HG03135 (cell line): ENCODE measurements at regions not wholly inside any gene's neighbourhood (a gene's known extent, or its start where the extent isn't known, plus 50 kb on each side); places are given as distances from the start of the nearest gene placed in this dataset.
"Not testable (repeated sequence)": the region's sequence is repeated elsewhere in the genome, so short reads cannot be mapped to it uniquely, and the experiment has no call there.

ENCODE experiments used
- ATAC-seq: cut with Tn5 transposase; IDR thresholded peaks from one replicate; pipeline ENCODE4 v1.9.1; 2021; ENCODE audit warnings: mild to moderate bottlenecking, moderate library complexity; ENCODE audit not compliant: unreplicated experiment

DNA sequence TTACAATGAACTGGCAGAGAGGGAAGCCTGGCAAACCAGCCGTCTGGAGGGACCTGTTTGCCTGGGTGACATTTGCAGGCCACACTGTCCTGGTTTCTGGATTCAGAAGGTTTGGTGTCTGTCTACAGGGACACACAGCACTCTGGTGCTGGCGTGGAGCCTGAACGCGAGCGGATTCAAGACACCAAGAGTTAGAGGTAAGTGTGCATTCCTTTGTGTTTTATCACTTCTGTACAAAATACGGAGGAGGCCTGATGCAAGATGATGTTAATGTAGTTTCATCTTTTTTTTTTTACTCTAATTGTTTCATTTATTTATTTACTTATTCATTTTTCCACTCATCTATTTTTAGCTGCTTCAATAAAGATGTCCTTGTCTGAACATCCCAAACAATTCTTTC, 485.3 kb upstream of the ADARB2 start:
- no peak for ATAC-seq

DNA sequence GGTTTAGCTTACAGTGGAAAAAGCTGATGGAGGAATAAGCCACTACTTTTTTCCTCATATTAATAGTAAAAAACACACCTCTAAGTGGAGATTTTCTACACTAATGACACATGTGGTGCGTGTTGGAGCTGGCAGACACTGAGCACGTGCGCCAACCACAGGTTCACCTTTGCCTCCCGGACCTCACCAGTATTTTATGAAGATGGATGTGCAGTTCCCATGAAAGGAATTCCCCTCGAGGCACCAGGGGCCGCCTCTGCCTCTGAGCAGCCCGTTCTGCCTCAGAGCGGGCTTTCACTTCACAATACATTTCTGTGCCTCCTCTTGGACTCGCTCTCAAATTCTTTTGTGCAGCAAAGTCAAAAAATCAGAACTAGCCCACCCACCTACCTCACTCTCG, 477.5 kb upstream of the ADARB2 start:
- ATAC-seq: no peak

DNA sequence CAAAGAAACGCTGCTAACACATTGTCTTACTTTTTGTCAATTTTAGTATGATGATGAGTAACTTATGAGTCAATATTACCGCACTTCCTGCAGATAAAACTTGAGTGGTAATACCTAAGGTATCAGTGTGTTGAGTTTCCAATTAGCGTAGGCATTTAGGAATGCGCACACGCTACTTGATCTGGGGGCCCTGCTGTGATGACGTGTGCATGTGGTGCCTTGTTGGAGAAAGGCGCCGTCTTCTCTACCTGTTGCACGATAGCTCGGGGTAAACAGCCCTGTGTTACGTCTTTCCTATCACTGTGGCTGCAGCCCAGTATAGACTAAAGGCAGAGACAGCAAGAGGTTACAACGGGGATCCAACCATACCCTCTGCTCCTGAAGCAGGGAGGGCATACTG, 476.8 kb upstream of the ADARB2 start:
- no peak for ATAC-seq

DNA sequence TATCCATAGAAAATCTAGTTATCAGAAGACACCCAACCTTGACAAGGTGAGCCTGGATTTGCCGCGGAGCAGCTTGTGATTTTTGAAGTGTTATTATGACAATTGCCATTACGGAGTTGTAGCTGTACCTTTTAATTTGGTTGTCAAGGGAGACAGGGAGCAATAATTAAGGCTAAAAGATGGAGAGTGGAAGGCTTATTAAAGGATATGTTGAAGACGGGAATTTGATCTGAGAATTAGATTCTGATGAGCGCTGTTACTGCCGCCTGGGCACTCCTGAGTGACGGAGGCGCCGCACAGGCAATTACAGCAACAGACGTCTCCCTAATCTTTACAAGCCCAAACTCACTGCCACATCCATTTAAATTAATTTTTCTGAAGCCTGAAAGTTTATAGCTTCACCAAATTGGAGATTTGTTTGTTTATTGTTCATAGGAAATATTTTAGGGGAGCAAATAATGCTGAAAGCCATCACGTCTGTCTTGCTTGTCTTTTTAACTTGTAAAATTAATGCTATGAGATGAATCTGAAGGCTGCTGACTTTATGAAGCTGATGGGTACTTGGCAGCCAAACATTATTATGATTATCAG, 475.0 kb upstream of the ADARB2 start:
- no peak for ATAC-seq

DNA sequence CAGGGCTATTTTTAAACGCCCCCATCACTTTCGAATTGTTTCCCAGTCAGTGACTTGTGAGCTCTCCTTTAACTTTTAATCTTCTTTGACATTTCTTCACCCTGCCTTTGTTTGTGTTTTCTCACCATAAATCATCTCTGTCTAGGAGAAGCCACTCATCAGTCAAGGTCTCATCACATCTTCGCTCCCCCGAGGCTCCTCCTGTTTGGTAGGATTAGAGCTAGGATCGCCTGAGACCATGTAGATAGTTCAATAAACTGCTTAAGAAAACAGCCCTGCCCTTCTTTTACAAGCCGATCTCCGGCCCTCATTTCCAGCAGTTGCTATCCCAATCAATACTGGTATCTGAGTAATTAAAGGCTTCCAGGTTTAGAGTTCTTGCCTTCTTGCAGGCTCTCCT, 472.8 kb upstream of the ADARB2 start:
- ATAC-seq: no peak

DNA sequence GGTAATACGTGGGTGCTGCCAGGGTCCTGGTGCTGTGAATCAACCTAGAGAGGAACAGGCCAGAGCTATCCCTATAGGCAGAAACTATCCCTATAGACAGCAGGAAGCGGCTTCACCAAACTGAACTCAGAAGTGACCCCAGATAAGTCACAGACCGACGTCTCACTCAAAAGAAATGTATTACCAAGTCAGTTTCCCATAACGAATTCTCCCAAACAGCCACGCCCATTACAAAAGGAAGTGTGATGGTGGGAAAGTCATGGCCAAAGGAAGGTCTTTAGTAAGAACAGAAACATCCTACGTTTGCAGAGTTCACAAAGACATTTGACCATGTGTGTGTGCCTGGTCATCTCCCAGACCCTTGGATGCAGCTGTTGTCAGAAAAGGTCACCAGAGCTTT, 470.8 kb upstream of the ADARB2 start:
- no peak for ATAC-seq

DNA sequence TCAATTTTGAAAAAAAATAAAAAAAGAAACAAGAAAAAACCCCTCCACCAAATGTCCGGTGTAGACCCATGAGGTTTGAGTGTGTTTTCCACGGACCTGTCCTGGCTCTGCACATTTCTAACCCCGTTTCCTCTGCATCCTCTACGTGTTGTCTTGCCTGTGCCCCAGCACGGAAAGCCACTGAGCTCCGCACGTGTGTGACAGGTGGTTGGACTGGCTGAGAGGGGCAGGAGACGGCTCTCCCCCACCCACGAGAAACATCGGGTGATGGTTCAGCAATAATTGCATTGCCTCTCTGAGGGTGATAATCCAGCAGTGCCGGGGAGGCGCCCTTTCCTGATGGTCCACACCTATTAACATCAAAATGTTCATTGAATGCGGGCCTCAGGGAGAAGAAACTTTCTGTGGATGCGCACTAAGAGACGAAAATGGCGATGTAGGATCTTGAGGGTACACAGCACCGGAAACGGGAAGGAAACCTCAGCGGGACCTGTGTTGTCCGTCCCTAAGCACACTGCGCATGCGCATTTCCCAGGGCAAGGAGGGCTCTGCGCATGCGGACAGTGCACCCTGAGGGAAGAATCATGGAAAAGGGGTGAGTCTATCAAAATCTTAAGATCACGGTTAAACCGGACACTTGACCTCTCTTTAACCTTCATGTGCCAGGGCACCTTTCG, 470.1 kb upstream of the ADARB2 start:
- ATAC-seq: no peak

DNA sequence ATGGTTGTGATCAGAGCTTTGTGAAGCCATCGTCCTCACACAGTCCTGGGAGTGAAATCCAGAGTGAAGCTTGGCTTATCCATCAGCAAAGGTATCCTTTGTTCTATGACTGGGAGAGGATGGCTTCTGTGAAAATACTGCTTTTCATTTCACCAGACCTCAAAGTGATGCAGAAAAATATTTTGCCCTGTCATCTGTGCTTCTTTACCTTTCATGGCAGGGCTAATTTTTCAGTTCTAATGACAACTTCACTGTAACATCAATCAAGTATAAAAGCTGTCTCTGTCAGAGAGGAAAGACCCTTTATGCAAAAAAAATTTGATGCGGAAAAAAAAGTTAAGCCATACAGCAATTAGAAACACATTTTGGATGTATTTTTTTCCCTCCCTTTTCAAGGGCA, 468.1 kb upstream of the ADARB2 start:
- no peak for ATAC-seq

DNA sequence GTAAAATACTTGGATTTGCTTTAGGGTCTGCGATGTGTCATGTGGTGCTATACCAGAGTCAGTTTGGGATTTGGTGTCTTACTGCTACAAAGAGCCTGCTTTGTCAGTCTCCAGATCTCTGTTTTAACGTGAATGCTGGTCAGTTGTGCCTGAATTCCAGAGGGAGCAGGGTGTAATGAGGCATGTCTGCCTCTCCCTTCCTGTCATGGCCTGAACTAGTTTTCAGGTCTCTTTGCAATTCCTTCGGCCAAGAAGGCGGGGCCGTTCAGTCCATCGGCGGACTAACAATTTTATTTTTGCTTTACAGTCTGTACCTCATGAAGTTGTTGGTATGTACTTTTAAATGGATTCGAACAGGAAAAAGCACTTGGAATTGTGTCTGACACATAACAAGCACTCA, 465.1 kb upstream of the ADARB2 start:
- ATAC-seq: no peak

DNA sequence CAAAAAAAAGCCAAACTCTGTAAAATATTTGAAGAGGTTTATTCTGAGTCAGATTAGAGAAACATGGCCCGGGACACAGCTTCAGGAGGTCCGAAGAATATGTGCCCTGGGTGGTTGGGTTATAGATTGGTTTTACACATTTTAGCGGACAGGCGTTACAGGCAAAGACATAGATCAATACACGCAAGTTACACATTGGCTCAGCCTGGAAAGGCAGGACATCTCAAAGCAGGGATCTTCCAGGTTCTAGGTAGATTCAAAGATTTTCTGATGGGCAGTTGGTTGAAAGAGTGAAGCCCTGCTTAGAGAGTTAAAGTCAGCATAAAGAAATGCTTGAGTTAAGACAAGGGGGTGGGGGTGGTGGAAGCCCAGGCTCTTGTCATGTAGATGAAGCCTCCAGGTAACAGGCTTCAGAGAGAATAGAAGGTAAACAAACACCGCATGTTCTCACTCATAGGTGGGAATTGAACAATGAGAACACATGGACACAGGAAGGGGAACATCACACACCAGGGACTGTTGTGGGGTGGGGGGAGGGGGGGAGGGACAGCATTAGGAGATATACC, 464.3 kb upstream of the ADARB2 start:
- ATAC-seq: no peak

DNA sequence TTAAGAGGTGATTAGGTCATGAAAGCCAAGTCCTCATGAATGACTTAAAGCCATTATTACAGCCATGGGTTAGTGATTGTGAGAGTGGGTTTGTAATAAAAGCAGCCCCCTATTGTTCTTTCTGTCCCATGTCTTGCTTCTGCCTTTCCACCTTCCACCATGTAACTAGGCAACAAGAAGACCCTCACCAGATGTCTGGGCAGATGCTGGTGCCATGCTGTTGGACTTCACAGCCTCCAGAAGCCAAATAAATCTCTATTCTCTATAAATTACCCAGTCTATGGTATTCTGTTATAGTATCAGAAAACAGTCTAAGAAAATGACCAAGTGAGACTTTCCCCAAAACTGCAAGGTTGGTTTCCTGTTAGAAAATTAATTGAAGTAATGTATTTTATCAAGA, 460.3 kb upstream of the ADARB2 start:
- ATAC-seq: no peak

DNA sequence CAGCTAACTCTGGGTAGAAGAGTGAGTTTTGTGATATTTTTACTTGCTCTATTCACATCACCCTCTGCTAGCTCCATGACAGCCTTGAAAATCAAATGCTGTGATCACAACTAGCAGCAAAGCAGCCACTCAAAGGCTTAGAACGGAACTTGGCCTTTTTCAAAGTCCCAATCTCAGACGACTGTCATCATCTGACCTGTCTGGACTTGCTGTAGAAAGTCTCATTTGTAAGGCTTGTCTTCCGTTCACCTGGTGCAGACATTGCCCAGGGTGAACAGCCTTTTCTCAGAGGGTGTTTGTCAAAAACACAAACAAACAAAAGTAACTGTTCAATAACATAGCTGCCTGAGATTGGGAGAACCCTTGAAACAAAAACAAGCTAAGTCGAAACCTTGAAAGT, 458.9 kb upstream of the ADARB2 start:
- no peak for ATAC-seq

DNA sequence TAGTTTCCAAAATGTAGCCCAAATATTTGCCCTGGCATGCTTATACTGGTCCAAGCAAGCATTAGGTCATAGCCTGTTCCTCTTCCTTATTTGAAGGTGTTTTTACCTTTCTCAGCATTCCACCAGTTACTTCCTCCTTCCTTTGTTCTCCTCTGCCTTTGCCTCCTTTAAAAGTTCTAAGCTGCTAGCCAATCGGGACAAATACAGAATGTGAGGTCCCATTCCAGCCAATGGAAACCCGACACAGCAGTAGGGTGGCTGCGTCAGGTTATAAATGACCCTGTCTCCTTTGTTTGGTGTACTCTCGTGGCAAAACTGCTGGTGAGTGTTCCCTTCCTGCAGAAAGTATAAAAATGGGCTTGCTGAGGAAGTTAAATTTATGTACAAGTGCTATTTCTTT, 452.0 kb upstream of the ADARB2 start:
- not testable (repeated sequence) for ATAC-seq

DNA sequence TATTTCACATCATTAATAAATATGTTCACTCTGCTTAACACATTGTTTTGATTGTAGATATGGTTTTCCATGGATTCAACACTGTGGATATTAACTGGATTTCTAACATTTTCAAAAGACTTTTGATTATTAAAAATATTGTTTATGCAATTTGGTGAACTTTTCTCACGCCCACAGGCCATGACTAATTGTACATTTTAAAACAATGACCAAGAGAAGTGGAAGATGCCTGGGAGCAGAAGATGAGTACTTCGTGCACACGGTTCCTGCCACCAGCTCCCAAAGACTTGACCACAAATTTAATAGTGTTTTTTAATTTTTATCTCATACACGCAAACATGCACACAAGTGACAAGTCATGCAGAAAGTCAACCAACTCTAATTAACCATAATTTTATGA, 451.0 kb upstream of the ADARB2 start:
- ATAC-seq: no peak

DNA sequence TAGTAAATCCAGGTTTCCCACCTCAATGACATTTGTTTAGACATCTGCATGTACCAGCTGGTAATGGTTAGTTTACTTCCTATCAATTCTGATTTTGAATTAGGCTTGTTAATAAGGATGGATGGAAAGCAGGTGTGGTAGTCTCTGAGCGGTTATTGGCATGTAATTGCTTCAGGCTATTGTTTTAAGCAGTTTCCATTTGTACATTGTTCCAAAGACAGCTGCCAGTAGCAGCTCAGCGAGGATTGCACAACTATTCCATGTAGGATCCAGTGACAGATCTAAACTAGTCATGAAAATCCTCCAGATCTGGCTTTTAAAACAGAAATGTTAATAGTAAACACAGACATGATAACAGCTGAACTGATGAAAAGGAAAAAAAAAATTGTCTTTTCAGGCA, 436.0 kb upstream of the ADARB2 start:
- ATAC-seq: no peak

DNA sequence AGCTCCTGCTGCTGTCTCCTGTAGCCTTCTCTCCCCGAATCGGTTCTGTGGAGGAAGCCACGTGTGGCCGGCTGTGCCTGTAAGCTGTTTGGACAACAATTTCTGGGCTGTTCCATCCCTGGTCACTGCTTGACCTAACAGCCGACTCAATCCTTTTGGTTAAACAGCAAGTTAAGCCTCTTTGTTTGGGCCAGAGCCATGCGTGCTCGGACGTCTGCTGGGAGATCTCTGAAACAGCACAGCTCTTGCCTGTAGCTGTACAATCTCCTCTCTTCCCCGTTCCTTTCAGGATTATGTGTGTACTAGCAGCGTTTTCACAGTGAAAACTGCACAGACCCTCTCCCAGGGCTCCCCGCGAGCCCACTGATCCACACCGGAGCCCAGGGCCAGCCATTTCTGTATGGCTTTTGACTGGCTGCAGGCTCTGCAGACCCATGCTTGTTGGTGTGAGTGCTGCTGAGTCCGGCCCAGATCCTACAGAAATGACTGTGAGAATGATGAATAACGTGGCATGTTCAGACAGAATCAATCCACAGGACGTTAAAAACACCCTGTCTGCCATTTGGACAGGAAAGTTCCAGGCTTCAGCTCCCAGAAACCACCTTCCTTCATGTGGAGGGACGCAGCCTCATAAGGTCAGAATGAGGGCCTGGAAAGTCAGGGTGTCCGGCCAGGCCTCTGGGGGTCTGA, 428.6 kb upstream of the ADARB2 start:
- no peak for ATAC-seq

DNA sequence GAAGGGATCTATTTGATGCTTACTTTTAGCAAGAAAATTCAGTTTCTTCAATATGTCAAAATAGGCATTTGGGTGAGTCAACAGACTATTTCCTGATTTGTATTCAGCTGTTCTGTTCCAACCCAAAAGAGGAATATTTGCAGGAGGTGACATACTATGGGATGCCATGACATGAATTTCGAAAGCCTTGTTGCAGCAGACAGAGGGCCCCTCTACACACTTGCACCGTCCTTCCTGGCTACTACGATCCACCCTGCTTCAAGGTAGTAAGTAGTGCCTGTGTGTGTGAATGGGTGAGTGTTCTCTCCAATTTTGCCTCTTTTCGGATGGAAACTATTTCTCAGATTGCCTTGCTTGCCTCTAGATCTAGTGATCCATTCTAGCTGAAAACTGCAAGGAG, 413.0 kb upstream of the ADARB2 start:
- ATAC-seq: no peak

DNA sequence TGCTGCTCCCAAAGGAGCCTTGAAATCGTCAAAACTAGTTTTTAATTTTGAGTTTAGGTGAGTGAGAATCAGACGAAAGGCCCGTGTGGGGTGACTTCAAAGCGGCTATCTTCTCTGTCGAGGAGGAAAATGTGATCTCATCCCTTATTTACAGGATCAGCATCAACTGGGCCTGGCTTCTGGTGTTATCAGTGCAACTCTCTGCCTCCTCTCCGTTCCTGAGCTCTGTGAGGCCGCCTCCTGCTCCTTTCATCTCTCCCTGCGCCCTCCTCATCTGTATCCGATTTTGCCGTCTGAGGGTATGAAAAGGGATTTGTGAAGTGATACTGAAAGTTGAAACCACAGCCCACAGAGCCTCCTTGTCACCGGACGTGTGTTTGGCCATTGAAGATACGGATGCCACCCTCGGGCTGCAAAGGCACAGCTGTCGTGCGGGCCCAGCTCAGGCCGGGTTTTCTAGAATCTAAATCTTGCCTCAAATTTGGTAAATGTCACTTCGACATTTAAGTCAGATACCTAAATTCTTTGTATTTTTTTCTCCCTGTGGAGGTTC, 408.7 kb upstream of the ADARB2 start:
- ATAC-seq: no peak

DNA sequence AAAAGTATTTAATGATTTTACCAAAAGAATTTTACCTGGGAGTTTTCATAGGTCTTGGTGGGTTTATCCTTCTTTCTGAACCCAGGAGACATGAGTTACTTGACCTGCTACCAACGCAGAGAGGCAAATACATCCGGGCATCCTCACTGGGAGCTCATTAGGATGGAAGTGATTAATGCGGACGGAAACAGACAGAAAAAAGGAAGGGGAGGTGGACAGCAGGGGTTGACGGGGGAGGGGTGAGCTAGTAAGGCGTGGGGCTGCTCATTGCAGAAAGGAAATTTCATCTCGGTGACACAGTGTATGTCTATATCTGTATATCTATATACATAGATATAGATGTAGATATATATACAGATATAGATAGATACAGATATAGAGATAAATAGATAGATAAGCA, 408.2 kb upstream of the ADARB2 start:
- ATAC-seq: no peak

DNA sequence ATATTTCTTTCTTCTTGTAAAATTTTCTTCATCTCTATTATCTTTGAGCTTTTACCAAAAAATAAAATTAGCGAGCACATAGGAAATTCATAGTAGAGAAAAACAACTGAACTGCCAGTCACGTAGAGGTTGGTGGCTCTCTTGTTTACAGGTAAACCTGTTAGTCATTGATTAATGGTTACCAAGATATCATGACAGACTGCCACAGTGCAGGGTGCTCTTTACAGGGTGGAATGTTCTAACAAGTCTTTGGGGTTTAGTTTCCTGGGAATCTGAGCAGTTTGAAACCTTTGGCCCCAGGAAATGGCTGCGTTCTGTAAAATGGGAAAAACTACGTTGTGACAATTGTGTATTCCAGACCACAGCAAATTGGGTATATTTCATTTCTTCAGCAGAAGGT, 407.3 kb upstream of the ADARB2 start:
- ATAC-seq: no peak

DNA sequence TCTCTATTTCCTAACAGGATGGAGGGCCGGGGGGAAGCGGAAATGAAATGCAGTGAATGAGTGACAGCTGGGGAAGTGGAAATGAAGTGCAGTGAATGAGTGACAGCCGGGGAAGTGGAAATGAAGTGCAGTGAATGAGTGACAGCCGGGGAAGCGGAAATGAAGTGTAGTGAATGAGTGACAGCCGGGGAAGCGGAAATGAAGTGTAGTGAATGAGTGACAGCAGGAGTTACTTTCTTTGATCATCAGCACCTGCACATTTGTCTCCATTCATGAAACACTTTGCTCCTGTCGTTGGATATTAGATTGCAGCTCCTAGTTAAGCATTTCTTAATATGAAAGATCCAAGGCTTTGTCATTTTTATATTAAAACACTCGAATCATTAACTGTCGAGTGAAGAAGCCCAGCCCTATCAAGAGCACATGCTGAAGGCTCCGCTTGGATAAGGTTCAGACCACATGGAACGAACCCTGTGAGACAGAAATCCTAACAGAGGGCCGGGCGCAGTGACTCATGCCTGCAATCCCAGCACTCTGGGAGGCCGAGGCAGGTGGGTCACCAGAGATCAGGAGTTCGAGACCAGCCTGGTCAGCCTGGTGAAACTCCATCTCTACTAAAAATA, 406.0 kb upstream of the ADARB2 start:
- no peak for ATAC-seq

DNA sequence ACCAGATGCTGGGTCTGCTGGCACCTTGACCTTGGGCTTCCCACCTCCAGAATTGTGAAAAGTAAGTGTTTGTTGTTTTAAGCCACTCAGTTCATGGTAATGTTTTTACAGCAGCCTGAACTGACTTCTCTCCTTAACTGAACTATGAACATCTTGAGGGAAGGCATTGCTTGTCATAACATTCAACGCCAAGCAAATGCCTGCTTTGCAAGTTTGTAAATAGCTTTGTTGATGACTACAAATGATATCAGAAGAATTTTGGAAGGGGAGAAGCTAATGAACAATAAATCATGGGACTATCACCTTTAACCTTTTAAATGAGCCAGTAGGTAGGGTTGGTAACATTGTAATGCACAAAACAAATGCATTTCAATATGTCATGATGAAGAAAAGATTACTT, 402.4 kb upstream of the ADARB2 start:
- no peak for ATAC-seq
